Left ventricle myocardium inferior (tissue), 1 donor: ENCODE measurements at regions not wholly inside any gene's neighbourhood (a gene's known extent, or its start where the extent isn't known, plus 50 kb on each side); places are given as distances from the start of the nearest gene placed in this dataset.

Experiments used
- DNase-seq: peaks from one replicate; pipeline ENCODE4 v3.0.0-alpha.2; 2020
- H3K27ac ChIP-seq: fragments of 200-600 bp; replicated peaks from 2 replicates; pipeline ENCODE4 v1.8.0; 2021
- H3K27me3 ChIP-seq: fragments of 200-600 bp; 2 replicates; pipeline ENCODE4 v1.8.0; 2021; ENCODE audit warnings: low read depth
- H3K36me3 ChIP-seq: fragments of 200-600 bp; 2 replicates; pipeline ENCODE4 v1.8.0; 2021
- H3K4me1 ChIP-seq: fragments of 200-600 bp; 2 replicates; pipeline ENCODE4 v1.8.0; 2021
- H3K4me3 ChIP-seq: fragments of 200-600 bp; 2 replicates; pipeline ENCODE4 v1.8.0; 2021; ENCODE audit warnings: mild to moderate bottlenecking, moderate library complexity
- H3K9me3 ChIP-seq: fragments of 200-600 bp; replicated peaks from 2 replicates; pipeline ENCODE4 v1.8.0; 2021
- CTCF ChIP-seq: fragments of 200-600 bp; IDR thresholded peaks from 2 replicates; pipeline ENCODE4 v1.8.0; 2021; ENCODE audit warnings: antibody characterized with exemption, mild to moderate bottlenecking, borderline replicate concordance
- intact Hi-C: fragments of 100-400 bp; cut with micrococcal nuclease; formaldehyde crosslinking; loops from one replicate; pipeline ENCODE4 v1.11.0; 2022
- donor health status: DM: no; HTN: yes; CAD: no; lungs with severe emphysema.

GRCh38 chr6:90658497-90658896, 71.6 kb upstream of the MAP3K7 start:
- H3K27me3 ChIP-seq: peaks cover 30% of the 10 kb centered on the region
- no peak overlapping the region for H3K27ac ChIP-seq
- H3K9me3 ChIP-seq: peaks cover 13% of the 10 kb centered on the region
- no peaks in the 10 kb centered on the region for H3K4me1 ChIP-seq
- H3K4me3 ChIP-seq: no peak overlapping the region
- TF ChIP-seq CTCF: no peak
- H3K36me3 ChIP-seq: no peaks in the 10 kb centered on the region
- intact Hi-C loops: no loop called here
- no peak for DNase-seq

GRCh38 chr6:90656325-90656724, 69.5 kb upstream of the MAP3K7 start:
- no peak overlapping the region for H3K4me3 ChIP-seq
- no peaks in the 10 kb centered on the region for H3K4me1 ChIP-seq
- no peaks in the 10 kb centered on the region for H3K36me3 ChIP-seq
- intact Hi-C loops: no loop called here
- DNase-seq: no peak
- H3K27me3 ChIP-seq: peaks cover 33% of the 10 kb centered on the region
- TF ChIP-seq CTCF: no peak
- no peak overlapping the region for H3K27ac ChIP-seq
- no peaks in the 10 kb centered on the region for H3K9me3 ChIP-seq

GRCh38 chr6:90654806-90655205, 67.9 kb upstream of the MAP3K7 start:
- no peak for DNase-seq
- H3K27ac ChIP-seq: no peak overlapping the region
- H3K36me3 ChIP-seq: no peaks in the 10 kb centered on the region
- intact Hi-C loops: no loop called here
- no peaks in the 10 kb centered on the region for H3K9me3 ChIP-seq
- H3K27me3 ChIP-seq: peaks cover 33% of the 10 kb centered on the region
- no peak for TF ChIP-seq CTCF
- no peak overlapping the region for H3K4me3 ChIP-seq
- H3K4me1 ChIP-seq: no peaks in the 10 kb centered on the region

GRCh38 chr6:90654166-90654565, 67.3 kb upstream of the MAP3K7 start:
- no peak overlapping the region for H3K27ac ChIP-seq
- H3K4me1 ChIP-seq: no peaks in the 10 kb centered on the region
- no peak for TF ChIP-seq CTCF
- H3K4me3 ChIP-seq: no peak overlapping the region
- no peaks in the 10 kb centered on the region for H3K36me3 ChIP-seq
- no peak for DNase-seq
- H3K9me3 ChIP-seq: no peaks in the 10 kb centered on the region
- intact Hi-C loops: no loop called here
- H3K27me3 ChIP-seq: peaks cover 33% of the 10 kb centered on the region

- Histone ChIP-seq H3K36me3 (no peaks in the 10 kb centered on the region), H3K4me3 (no peak overlapping the region), H3K4me1 (no peaks in the 10 kb centered on the region), H3K27me3 (peaks cover 33% of the 10 kb centered on the region), H3K27ac (no peak overlapping the region), H3K9me3 (no peaks in the 10 kb centered on the region)
- intact Hi-C loops: no loop called here
- DNase-seq: no peak
- no peak for TF ChIP-seq CTCF
Measured at GRCh38 chr6:90653750-90654149, 66.9 kb upstream of the MAP3K7 start.
